Gastrocnemius medialis (tissue), 4 donors: ENCODE measurements at regions not wholly inside any gene's neighbourhood (a gene's known extent, or its start where the extent isn't known, plus 50 kb on each side); places are given as distances from the start of the nearest gene placed in this dataset.

Source experiments
- ATAC-seq, 2 donors: fragments of 150-250 bp; one replicate each; pipeline ENCODE4 v1.9.1; 2016
- DNase-seq, 2 donors: peaks; one replicate each; pipeline ENCODE4 v3.0.0-alpha.2; 2019
- H3K27ac ChIP-seq, 4 donors: fragments of 200-600 bp; sonication (generic); 1 replicate in 1 of 4; 2 replicates in 3 of 4; pipeline ENCODE4 v1.5.1; 2016 to 2018; ENCODE audit warnings: mild to moderate bottlenecking in 2 of 4, moderate library complexity in 1 of 4
- H3K27me3 ChIP-seq, 3 donors: fragments of 200-600 bp; sonication (generic) in 2 of 3; 1 replicate in 1 of 3; 2 replicates in 2 of 3; pipeline versions ENCODE4 v1.5.1 to v1.6.0; 2016 to 2019; ENCODE audit warnings: mild to moderate bottlenecking in 1 of 3, moderate library complexity in 1 of 3
- H3K36me3 ChIP-seq, 2 donors: fragments of 200-600 bp; sonication (generic) in 1 of 2; one replicate each; pipeline ENCODE4 v1.5.1; 2017 to 2018
- H3K4me1 ChIP-seq, 2 donors: fragments of 200-600 bp; sonication (generic) in 1 of 2; one replicate each; pipeline ENCODE4 v1.5.1; 2016 to 2017; ENCODE audit warnings: mild to moderate bottlenecking in 2 of 2
- H3K4me3 ChIP-seq, 4 donors: fragments of 200-600 bp; sonication (generic) in 3 of 4; 1 replicate in 1 of 4; 2 replicates in 3 of 4; pipeline ENCODE4 v1.5.1; 2016 to 2019; ENCODE audit warnings: mild to moderate bottlenecking in 2 of 4
- H3K9me3 ChIP-seq, 3 donors: fragments of 200-600 bp; sonication (generic) in 2 of 3; 1 replicate in 1 of 3; 2 replicates in 2 of 3; pipeline ENCODE4 v1.5.1; 2016 to 2019
- CTCF ChIP-seq, 5 experiments: fragments of 450-650 bp in 3 of 5; fragments of 200-600 bp in 2 of 5; sonication (generic) in 2 of 5; IDR thresholded peaks in 4 of 5; conservative IDR thresholded peaks in 1 of 5; 1 replicate in 4 of 5; 2 replicates in 1 of 5; pipeline ENCODE4 v1.5.1; 2016 to 2019; ENCODE audit warnings: antibody characterized with exemption in 5 of 5, mild to moderate bottlenecking in 3 of 5, moderate library complexity in 3 of 5
- POLR2A ChIP-seq, 2 donors: fragments of 450-650 bp; IDR thresholded peaks; one replicate each; pipeline ENCODE4 v1.6.1; 2017; ENCODE audit warnings: antibody characterized with exemption in 2 of 2, mild to moderate bottlenecking in 2 of 2, moderate library complexity in 2 of 2
- in situ Hi-C, 4 donors: fragments of 200-750 bp; cut with MboI; loops; one replicate each; pipeline versions ENCODE4 v1.15.0 to v1.8.0; 2017; ENCODE audit warnings: low sequenced_read_pairs in 4 of 4
- intact Hi-C: fragments of 100-400 bp; cut with DNase I; formaldehyde crosslinking; loops from one replicate; pipeline ENCODE4 v1.15.1; 2023; ENCODE audit warnings: low total_unique reads

DNA sequence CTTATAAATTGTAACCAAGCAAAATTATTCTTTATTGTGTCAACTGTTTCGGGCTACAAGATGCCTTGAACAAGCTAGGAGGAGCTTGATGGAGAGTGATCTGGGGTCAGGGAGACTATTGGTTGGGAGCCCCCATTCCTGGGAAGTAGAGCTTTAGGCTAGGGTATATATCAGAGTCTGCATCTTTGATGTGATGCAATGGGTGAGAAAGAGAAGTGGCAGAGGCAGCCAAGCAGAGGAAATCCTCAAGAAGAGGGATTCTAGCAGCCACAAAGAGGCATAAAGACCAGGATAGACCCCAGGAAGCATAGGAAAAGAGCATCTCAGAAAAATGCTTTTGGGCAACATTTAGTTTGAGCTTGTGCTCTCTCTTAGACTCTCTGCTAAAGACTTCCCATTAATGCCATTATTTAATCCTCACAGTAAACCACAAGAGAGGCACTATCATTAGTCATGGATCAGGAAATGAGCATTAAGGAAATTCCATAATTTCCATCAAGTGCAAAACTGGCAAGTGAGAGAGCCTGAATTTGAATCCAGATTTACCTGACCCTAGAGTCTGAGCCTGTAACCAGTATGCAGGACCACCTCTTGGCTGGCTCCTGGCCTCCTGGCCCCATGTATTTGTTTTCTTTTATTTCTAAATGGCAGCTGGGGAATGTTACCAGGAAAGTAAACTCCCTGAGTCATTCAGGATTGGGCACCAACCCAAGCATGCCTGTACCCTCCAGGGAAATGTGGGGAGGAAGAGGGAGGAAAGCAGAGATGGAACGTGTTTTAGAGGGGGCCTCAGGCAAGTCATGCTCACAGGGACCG is 118.7 kb downstream of the RPL22L1 start:
- in situ Hi-C loops = no loop called here
- peaks cover 0 to 5% of the 10 kb centered on the region in 2 donors for H3K4me1 ChIP-seq
- TF ChIP-seq CTCF (IDR thresholded peaks at IDR 0.05 in 4 of 5, conservative IDR thresholded peaks at IDR 0.05 in 1 of 5) (no peak), POLR2A (IDR thresholded peaks at IDR 0.05) (no peak)
- no peaks in the 10 kb centered on the region for H3K27me3 ChIP-seq
- DNase-seq (peak; percentile 5 to 39), ATAC-seq (peak in 1 of 2 donors; percentile 60)
- no peak overlapping the region for H3K27ac ChIP-seq
- H3K4me3 ChIP-seq = no peak overlapping the region
- intact Hi-C loops = no loop called here
- no peaks in the 10 kb centered on the region for H3K36me3 ChIP-seq
- no peaks in the 10 kb centered on the region for H3K9me3 ChIP-seq

DNA sequence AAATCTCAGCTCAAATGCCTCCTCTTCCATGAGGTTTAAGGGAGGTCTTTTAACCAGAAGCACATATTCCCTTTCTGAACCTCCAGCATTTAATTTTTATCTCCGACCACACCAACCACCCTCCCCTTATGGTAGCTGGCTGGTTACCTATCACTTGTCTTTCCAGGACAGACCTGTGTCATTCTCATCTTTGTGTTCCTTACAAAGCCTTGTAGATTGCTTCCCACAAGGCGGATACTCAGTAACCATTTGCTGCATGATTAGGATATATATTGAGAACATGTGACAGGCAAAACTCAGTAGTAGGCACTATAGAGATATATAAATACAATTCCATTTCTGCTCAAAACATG is 119.5 kb downstream of the RPL22L1 start:
- ATAC-seq (no peak), DNase-seq (no peak)
- TF ChIP-seq POLR2A (IDR thresholded peaks at IDR 0.05) (no peak), CTCF (IDR thresholded peaks at IDR 0.05 in 4 of 5, conservative IDR thresholded peaks at IDR 0.05 in 1 of 5) (no peak)
- intact Hi-C loops = no loop called here
- Histone ChIP-seq H3K4me1 (peaks cover 0 to 5% of the 10 kb centered on the region in 2 donors), H3K27ac (no peak overlapping the region), H3K4me3 (no peak overlapping the region), H3K9me3 (no peaks in the 10 kb centered on the region), H3K36me3 (no peaks in the 10 kb centered on the region), H3K27me3 (no peaks in the 10 kb centered on the region)
- in situ Hi-C loops = no loop called here

DNA sequence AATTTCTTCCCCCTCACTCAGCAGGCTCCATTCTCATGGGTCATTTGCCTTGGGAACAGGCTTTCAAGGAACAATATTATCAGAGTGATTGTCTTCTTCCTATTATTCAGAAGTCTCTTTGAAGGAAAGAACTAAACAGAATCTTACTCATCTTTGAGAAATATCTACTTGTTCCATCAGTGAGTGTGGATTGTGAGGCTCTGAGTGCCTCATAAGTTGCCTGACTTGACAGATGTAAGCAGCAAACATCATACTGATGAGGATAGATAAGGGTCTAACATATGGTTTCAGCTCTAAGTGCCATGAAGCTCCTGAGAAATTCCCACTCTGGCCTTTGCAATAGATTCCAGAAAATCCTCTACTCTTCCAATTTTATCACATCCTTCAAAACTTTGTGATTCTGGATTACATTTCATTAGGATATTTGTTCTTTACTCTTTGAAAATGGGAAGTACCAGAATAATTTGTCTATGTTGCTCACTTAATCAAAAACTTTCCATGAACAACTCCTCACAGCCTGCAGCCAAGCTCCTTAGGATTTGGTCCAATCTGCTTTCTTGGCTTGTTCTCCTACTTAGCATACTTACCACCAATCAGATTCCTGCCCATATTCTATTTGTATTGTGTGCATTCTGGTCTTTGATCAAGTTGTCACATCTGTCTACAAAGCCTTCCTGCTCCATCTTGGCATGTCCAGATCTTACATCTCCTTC is 120.1 kb downstream of the RPL22L1 start:
- in situ Hi-C loops = no loop called here

GRCh38 chr3:170749185-170749584 is 120.8 kb downstream of the RPL22L1 start:
- no peaks in the 10 kb centered on the region for H3K36me3 ChIP-seq
- no peak overlapping the region for H3K27ac ChIP-seq
- intact Hi-C loops = no loop called here
- TF ChIP-seq POLR2A (IDR thresholded peaks at IDR 0.05) (no peak), CTCF (IDR thresholded peaks at IDR 0.05 in 4 of 5, conservative IDR thresholded peaks at IDR 0.05 in 1 of 5) (no peak)
- H3K27me3 ChIP-seq = no peaks in the 10 kb centered on the region
- in situ Hi-C loops = no loop called here
- ATAC-seq (no peak), DNase-seq (no peak)
- no peak overlapping the region for H3K4me3 ChIP-seq
- no peaks in the 10 kb centered on the region for H3K9me3 ChIP-seq
- H3K4me1 ChIP-seq = peaks cover 0 to 5% of the 10 kb centered on the region in 2 donors

More for the DNA sequence above, 120.1 kb downstream of the RPL22L1 start:
- no peaks in the 10 kb centered on the region for H3K9me3 ChIP-seq
- TF ChIP-seq CTCF (IDR thresholded peaks at IDR 0.05 in 4 of 5, conservative IDR thresholded peaks at IDR 0.05 in 1 of 5) = no peak
- TF ChIP-seq POLR2A (IDR thresholded peaks at IDR 0.05) = no peak
- H3K27me3 ChIP-seq = no peaks in the 10 kb centered on the region
- H3K4me1 ChIP-seq = peaks cover 0 to 5% of the 10 kb centered on the region in 2 donors
- H3K27ac ChIP-seq = no peak overlapping the region
- H3K36me3 ChIP-seq = no peaks in the 10 kb centered on the region
- ATAC-seq (no peak), DNase-seq (no peak)
- H3K4me3 ChIP-seq = no peak overlapping the region
- intact Hi-C loops = no loop called here
